ENCODE measurements at regions not wholly inside any gene's neighbourhood (a gene's known extent, or its start where the extent isn't known, plus 50 kb on each side); places are given as distances from the start of the nearest gene placed in this dataset.
"Not testable (repeated sequence)": the region's sequence is repeated elsewhere in the genome, so short reads cannot be mapped to it uniquely, and the experiment has no call there.

- H3K27me3 Mint-ChIP-seq (ENCODE audit: unreplicated experiment); DNase-seq; BruUV-seq (replicated peaks); intact Hi-C loops (cut with micrococcal nuclease; ENCODE audit: unreplicated experiment); H3K27ac Mint-ChIP-seq (ENCODE audit: unreplicated experiment); CTCF ChIA-PET; H3K36me3 Mint-ChIP-seq (ENCODE audit: insufficient read depth, unreplicated experiment); H3K9me3 Mint-ChIP-seq (ENCODE audit: low read depth, unreplicated experiment); H3K4me1 Mint-ChIP-seq (ENCODE audit: low read depth, unreplicated experiment); H3K4me3 Mint-ChIP-seq (ENCODE audit: low read depth, unreplicated experiment): not testable (repeated sequence)
Observed at GRCh38 chr6:60763464-60764080, 1522.5 kb downstream of the KHDRBS2 start.

DNA sequence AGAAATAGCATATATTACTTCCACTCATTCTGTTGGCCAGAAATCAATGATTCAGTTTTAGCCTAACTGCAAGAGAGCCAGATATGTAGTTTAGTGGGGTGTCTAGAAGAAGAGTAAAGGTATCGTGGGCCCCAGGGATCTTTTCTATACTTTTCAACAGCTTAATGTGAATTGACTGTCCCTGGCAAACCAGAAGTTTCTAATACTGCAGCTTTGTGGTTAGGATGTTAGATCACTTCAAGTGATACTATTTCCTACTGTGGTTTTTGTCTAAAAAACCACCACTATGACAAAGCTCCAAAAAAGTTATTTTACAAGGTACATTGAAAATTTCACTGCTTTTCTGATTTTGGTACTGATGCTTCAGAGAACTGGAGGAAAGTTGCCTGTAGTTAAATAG lies 1525.1 kb downstream of the KHDRBS2 start:
- H3K4me3 Mint-ChIP-seq (ENCODE audit: low read depth, unreplicated experiment); H3K9me3 Mint-ChIP-seq (ENCODE audit: low read depth, unreplicated experiment); CTCF ChIA-PET; H3K27me3 Mint-ChIP-seq (ENCODE audit: unreplicated experiment); intact Hi-C loops (cut with micrococcal nuclease; ENCODE audit: unreplicated experiment); H3K27ac Mint-ChIP-seq (ENCODE audit: unreplicated experiment); H3K36me3 Mint-ChIP-seq (ENCODE audit: insufficient read depth, unreplicated experiment); DNase-seq; H3K4me1 Mint-ChIP-seq (ENCODE audit: low read depth, unreplicated experiment); BruUV-seq (replicated peaks): not testable (repeated sequence)

DNA sequence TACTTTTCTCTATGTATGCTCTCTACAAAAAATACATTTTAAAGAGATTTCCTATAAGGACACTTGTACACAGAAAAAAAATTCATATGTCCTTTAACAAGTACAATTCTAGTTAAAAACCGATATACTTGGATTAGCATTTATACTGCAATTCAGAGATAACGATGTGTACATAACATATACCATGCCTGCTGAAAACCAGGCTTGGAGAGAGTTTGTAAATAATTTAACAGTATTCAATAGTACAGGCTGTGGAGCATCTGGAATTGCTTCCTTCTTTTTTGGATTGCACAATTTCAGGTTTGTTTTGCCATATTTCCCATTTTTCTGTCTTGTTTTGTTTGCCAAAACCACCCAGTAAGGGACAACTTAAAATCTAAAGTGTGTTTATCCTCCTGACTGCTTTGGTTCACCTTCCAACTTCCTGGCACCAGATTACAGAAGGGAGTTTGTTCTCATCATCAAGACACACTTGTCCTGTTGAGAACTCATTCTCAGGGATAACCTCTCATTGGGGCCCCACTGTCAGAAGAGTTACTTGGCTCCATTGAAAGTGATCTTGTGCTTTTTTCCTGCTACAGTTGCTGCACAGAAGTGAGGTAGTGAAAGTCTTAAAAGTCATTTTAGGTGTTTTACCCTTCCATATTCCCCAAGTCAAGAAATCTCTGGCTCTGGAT lies 1526.7 kb downstream of the KHDRBS2 start:
- H3K27ac Mint-ChIP-seq (ENCODE audit: unreplicated experiment); H3K4me3 Mint-ChIP-seq (ENCODE audit: low read depth, unreplicated experiment); DNase-seq; H3K36me3 Mint-ChIP-seq (ENCODE audit: insufficient read depth, unreplicated experiment); intact Hi-C loops (cut with micrococcal nuclease; ENCODE audit: unreplicated experiment); H3K9me3 Mint-ChIP-seq (ENCODE audit: low read depth, unreplicated experiment); CTCF ChIA-PET; H3K4me1 Mint-ChIP-seq (ENCODE audit: low read depth, unreplicated experiment); H3K27me3 Mint-ChIP-seq (ENCODE audit: unreplicated experiment); BruUV-seq (replicated peaks): not testable (repeated sequence)

- intact Hi-C loops (cut with micrococcal nuclease; ENCODE audit: unreplicated experiment): not testable (repeated sequence)
Observed at GRCh38 chr6:60758725-60759124, 1527.3 kb downstream of the KHDRBS2 start.

GRCh38 chr6:60754879-60755278 lies 1531.1 kb downstream of the KHDRBS2 start:
- TF ChIP-seq, protein P1, sequence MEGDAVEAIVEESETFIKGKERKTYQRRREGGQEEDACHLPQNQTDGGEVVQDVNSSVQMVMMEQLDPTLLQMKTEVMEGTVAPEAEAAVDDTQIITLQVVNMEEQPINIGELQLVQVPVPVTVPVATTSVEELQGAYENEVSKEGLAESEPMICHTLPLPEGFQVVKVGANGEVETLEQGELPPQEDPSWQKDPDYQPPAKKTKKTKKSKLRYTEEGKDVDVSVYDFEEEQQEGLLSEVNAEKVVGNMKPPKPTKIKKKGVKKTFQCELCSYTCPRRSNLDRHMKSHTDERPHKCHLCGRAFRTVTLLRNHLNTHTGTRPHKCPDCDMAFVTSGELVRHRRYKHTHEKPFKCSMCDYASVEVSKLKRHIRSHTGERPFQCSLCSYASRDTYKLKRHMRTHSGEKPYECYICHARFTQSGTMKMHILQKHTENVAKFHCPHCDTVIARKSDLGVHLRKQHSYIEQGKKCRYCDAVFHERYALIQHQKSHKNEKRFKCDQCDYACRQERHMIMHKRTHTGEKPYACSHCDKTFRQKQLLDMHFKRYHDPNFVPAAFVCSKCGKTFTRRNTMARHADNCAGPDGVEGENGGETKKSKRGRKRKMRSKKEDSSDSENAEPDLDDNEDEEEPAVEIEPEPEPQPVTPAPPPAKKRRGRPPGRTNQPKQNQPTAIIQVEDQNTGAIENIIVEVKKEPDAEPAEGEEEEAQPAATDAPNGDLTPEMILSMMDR (IDR thresholded peaks at IDR 0.05; ENCODE audit: unreplicated experiment): no peak

More at GRCh38 chr6:60758725-60759124, 1527.3 kb downstream of the KHDRBS2 start:
- CTCF ChIA-PET; H3K9me3 Mint-ChIP-seq (ENCODE audit: low read depth, unreplicated experiment); H3K27me3 Mint-ChIP-seq (ENCODE audit: unreplicated experiment); H3K4me1 Mint-ChIP-seq (ENCODE audit: low read depth, unreplicated experiment); BruUV-seq (replicated peaks); DNase-seq; H3K36me3 Mint-ChIP-seq (ENCODE audit: insufficient read depth, unreplicated experiment); H3K27ac Mint-ChIP-seq (ENCODE audit: unreplicated experiment); H3K4me3 Mint-ChIP-seq (ENCODE audit: low read depth, unreplicated experiment): not testable (repeated sequence)

GRCh38 chr6:60750353-60751081 lies 1535.5 kb downstream of the KHDRBS2 start:
- H3K4me3 Mint-ChIP-seq (ENCODE audit: low read depth, unreplicated experiment); H3K4me1 Mint-ChIP-seq (ENCODE audit: low read depth, unreplicated experiment); H3K36me3 Mint-ChIP-seq (ENCODE audit: insufficient read depth, unreplicated experiment); CTCF ChIA-PET; BruUV-seq (replicated peaks); H3K27me3 Mint-ChIP-seq (ENCODE audit: unreplicated experiment); H3K27ac Mint-ChIP-seq (ENCODE audit: unreplicated experiment); intact Hi-C loops (cut with micrococcal nuclease; ENCODE audit: unreplicated experiment); DNase-seq: not testable (repeated sequence)
- peaks cover 12% of the 10 kb centered on the region for H3K9me3 Mint-ChIP-seq (ENCODE audit: low read depth, unreplicated experiment)

More at GRCh38 chr6:60754879-60755278, 1531.1 kb downstream of the KHDRBS2 start:
- intact Hi-C loops (cut with micrococcal nuclease; ENCODE audit: unreplicated experiment): no loop called here
- H3K4me3 Mint-ChIP-seq (ENCODE audit: low read depth, unreplicated experiment): no peak overlapping the region
- H3K4me1 Mint-ChIP-seq (ENCODE audit: low read depth, unreplicated experiment): no peaks in the 10 kb centered on the region
- BruUV-seq (replicated peaks): no TSS peak
- H3K27me3 Mint-ChIP-seq (ENCODE audit: unreplicated experiment): no peaks in the 10 kb centered on the region
- no peak overlapping the region for H3K27ac Mint-ChIP-seq (ENCODE audit: unreplicated experiment)
- CTCF ChIA-PET: no interaction called here
- no peak for DNase-seq
- peaks cover 8% of the 10 kb centered on the region for H3K9me3 Mint-ChIP-seq (ENCODE audit: low read depth, unreplicated experiment)
- H3K36me3 Mint-ChIP-seq (ENCODE audit: insufficient read depth, unreplicated experiment): no peaks in the 10 kb centered on the region

GRCh38 chr6:60747765-60748556 lies 1538.1 kb downstream of the KHDRBS2 start:
- BruUV-seq (replicated peaks); H3K36me3 Mint-ChIP-seq (ENCODE audit: insufficient read depth, unreplicated experiment); H3K4me3 Mint-ChIP-seq (ENCODE audit: low read depth, unreplicated experiment); CTCF ChIA-PET; H3K27ac Mint-ChIP-seq (ENCODE audit: unreplicated experiment); H3K4me1 Mint-ChIP-seq (ENCODE audit: low read depth, unreplicated experiment); DNase-seq; H3K27me3 Mint-ChIP-seq (ENCODE audit: unreplicated experiment); intact Hi-C loops (cut with micrococcal nuclease; ENCODE audit: unreplicated experiment): not testable (repeated sequence)
- peaks cover 11% of the 10 kb centered on the region for H3K9me3 Mint-ChIP-seq (ENCODE audit: low read depth, unreplicated experiment)

DNA sequence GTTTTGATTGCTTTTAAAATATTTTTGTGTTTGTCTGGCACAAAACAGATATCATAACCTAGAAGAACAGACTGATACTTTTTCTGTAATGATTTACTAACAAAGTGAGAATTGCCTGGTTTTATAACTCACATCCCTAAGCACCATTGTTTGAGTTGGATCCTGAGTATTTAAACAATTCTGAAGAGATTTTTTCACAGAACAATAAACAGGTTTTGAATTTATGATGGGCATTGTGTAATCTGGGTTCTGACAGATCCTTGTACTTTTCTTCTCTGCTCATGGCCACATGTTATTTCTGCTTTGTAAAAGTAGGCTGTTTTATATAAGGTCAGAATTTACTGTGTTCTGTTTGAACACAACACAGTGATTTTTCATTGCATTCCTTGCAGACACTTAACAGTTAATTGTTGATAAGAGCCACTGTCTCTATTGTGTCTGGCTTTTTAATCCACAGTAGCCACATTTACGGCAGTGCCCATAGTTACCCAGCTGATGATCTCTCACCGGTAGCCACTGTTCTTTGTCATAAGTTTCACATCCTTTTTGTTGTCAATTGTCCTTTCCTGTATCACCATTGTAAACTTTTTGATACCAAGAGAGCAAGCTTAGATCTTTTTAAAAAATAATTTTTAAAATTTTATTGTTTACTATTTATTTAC lies 1548.1 kb downstream of the KHDRBS2 start:
- CTCF ChIA-PET; BruUV-seq (replicated peaks); H3K27me3 Mint-ChIP-seq (ENCODE audit: unreplicated experiment); intact Hi-C loops (cut with micrococcal nuclease; ENCODE audit: unreplicated experiment); H3K27ac Mint-ChIP-seq (ENCODE audit: unreplicated experiment); H3K4me1 Mint-ChIP-seq (ENCODE audit: low read depth, unreplicated experiment); H3K9me3 Mint-ChIP-seq (ENCODE audit: low read depth, unreplicated experiment); H3K36me3 Mint-ChIP-seq (ENCODE audit: insufficient read depth, unreplicated experiment); DNase-seq; H3K4me3 Mint-ChIP-seq (ENCODE audit: low read depth, unreplicated experiment): not testable (repeated sequence)
